ENCODE measurements at regions not wholly inside any gene's neighbourhood (a gene's known extent, or its start where the extent isn't known, plus 50 kb on each side); places are given as distances from the start of the nearest gene placed in this dataset.

GRCh38 chr6:21420926-21421325 is 172.6 kb upstream of the SOX4 start:
- TF ChIP-seq CTCF (IDR thresholded peaks at IDR 0.05; ENCODE audit: insufficient read depth, low read depth, low read length), result no peak
- TF ChIP-seq EZH2 (IDR thresholded peaks at IDR 0.05; ENCODE audit: insufficient read depth, low read length), result no peak

All from astrocyte (in vitro differentiated cells and primary cell).